ENCODE measurements at regions not wholly inside any gene's neighbourhood (a gene's known extent, or its start where the extent isn't known, plus 50 kb on each side); places are given as distances from the start of the nearest gene placed in this dataset.
"Not testable (repeated sequence)": the region's sequence is repeated elsewhere in the genome, so short reads cannot be mapped to it uniquely, and the experiment has no call there.

GRCh38 chr20:17891131-17891530 lies 77.5 kb downstream of the SNX5 start:
- not testable (repeated sequence) for DNase-seq

GRCh38 chr20:17890330-17890729 lies 78.3 kb downstream of the SNX5 start:
- DNase-seq, result no peak

DNA sequence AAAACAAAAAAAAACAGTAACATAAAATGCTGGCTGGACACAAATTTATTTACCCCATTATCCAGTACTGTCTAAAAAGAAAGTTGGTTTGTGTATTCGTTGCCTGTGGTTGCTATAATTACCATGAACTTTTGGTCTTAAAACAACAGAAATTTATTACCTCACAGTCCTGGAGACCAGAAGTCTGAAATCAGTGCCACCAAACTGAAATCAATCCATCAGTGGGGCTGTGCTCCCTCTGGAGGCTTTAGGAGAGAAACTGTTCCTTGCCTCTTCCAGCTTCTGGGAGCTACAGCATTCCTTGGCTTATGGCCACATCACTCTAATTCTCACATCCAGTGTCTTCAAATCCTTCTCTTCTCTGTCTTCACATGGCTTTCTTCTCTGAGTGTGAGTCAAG lies 79.4 kb downstream of the SNX5 start:
- DNase-seq, result no peak

GRCh38 chr20:17888044-17888443 lies 80.5 kb downstream of the SNX5 start:
- no peak for DNase-seq

DNA sequence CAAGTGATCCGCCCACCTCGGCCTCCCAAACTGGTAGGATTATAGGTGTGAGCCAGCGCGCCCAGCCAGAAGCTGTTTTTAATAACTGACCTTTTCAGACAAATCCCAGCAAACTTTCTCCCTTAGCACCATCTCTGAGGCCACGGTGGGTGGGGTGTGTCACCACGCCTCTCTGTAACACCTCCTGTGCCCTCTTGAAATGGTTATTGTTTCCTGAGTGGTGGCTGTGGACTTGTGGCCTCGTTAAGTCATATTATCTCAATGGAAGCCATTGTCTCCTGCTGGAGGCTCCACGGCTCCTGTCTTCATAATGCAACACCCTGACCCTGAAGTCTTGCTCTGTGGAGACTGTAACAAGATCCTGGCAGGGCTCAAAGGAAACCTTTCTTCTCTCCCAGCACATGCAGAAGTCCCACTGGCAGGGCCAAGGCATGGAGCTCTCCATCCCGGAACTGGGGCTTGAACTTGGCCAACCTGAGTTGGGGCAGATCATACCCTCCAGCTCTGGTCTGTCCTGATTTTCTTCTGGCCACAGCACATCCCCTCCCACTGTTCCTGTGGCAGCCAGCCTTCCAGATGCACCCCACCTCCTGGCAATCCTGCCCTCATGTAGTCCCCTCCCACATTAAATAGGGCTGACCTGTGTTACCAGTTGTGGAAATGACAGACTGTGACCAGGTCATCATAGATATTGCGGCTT lies 81.1 kb downstream of the SNX5 start:
- no peak for DNase-seq

DNA sequence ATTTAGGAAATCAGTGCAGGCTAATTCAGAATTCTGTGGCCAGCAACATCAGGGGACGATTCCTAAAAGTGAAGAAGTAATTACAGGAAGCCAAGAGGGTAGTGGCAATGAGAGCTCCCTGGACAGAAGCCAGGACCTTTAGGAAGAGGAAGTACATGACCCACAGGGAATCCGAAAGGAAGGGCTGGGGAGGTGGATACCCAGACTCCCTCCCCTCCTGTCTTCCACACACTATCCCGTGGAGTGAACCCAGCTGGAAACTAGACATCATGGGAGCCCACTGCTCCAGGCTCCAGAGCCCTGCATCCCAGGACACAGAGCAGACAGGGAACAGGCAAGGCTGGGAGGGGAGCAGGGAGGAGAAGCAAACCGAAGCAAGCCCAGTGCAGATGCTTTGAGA lies 83.0 kb downstream of the SNX5 start:
- no peak for DNase-seq

DNA sequence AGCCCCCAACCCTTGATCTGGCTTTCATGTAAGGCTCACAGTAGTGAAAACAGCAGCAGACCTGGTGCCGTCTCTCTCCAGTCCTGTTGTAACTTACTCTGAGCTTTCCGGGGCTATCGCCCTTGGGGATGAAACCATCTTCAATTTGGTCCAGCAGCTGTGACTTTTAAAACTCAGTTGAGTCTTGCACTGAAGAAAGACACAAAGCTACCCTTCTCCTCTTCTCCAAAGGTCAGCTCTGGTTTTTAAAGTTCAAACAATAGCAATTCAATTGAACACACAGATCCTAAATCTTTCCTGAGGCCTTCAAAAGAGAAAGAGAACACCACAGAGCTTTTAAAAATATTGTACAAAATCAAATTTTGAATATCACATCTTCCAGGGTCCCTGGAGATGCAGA lies 83.5 kb downstream of the SNX5 start:
- no peak for DNase-seq

DNA sequence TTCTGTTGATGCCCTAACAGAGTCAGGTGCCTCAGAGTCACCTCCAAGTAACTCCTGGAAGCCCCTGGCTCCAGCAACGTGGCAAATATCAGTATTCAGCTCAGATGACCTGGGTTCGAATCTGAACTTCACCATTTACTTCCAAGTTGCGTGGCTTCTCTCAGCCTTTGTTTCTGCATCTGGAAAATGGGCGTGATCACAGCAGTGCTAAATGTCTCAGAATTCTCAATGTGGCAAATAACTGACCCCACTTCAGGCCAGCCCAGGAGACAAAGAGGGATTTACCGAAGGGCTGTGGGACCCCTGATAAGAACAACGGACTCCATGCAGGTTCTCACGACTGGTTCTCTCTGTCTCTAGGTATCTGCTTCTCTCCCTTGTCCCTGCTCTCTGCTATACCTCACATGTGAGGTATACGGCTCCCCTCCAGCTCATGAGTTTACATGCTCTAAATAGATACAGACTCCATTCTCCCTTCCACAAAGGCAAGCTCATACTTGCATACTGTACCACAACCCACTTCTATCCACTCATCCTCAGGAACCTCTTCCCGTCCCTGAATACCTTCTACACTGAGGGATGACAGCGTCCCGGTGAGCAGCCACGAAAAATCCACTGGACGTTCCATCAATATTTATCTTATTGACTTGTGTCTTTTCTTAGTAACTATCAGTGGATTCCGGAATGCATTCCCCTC lies 84.1 kb downstream of the SNX5 start:
- no peak for DNase-seq

- DNase-seq, result no peak
Observed at GRCh38 chr20:17883592-17884306, 84.8 kb downstream of the SNX5 start.

DNA sequence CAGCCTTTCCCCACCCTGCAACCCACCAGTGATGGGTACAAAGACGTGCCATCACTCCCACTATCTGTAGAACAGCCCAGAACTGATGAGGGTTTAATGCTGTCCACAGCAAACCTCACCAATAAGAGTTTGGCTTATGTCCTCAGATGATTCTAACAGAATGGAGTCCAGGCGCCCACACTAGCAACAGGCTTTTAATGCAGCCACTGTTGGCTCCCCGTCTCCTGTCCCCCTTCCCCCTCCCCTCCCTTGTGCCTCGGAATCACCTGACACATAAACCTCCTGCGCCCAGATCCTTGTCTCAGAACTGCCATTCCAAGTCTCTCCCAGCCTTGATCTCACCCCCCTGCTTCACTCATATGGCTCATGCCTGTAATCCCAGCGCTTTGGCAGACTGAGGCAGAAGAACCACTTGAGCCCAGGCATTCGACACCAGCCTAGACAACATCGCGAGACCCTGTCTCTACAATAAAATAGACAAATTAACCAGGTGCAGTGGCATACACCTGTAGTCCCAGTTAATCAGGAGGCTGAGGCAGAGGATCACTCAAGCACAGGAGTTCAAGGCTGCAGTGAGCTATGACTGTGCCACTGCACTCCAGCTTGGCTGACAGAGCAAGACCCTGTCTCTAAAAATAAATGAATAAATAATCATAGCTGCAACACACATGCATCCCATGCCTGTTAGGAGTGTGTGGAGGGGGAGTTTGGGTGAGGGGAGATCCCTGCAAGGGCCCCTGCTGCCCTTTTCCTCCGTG lies 85.6 kb downstream of the SNX5 start:
- no peak for DNase-seq

GRCh38 chr20:17882065-17882833 lies 86.3 kb downstream of the SNX5 start:
- no peak for DNase-seq

GRCh38 chr20:17881741-17882064 lies 86.9 kb downstream of the SNX5 start:
- DNase-seq, result no peak

- no peak for DNase-seq
Observed at GRCh38 chr20:17878912-17879602, 89.5 kb downstream of the SNX5 start.

DNA sequence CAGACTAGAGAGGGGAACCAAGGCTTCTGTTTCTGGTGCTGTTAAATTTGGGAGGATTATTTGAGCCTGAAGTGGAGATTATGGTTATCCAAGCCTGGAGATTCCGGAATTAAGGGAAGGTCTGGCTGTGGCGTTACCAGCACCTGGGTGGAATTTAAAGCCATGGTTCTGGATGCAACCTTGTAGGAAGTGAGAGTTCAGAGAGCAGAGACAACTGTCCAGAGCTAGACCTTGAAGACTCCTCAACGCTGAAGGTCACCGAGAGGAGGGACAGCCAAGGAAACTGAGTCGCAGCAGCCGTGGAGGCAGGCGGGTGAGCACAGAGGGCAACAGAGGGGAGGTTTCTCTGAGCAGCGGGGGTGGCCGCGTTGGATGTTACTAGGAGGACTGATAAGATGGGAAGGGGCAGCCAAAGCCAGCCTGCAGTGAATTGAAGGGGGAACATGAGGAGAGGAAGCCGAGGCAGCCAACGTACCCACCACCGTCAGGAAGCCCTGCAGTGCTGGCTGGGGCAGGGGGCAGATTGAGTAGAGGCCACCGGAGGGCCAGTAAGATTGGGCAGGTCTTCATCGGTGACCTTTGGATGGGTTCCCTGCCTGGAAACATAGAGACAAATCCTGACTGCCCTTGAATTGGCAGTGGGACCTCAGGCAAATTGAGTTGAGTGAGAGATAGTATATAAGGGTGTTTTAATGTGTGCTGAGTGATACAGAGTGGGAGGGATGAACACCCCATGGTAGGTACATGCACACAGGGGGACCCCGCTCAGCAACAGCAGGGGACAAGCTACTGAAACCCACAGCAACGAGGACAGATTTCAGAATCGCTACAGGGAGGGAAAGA lies 90.3 kb downstream of the SNX5 start:
- DNase-seq, result no peak

GRCh38 chr20:17875981-17876385 lies 92.6 kb downstream of the SNX5 start:
- no peak for DNase-seq

DNA sequence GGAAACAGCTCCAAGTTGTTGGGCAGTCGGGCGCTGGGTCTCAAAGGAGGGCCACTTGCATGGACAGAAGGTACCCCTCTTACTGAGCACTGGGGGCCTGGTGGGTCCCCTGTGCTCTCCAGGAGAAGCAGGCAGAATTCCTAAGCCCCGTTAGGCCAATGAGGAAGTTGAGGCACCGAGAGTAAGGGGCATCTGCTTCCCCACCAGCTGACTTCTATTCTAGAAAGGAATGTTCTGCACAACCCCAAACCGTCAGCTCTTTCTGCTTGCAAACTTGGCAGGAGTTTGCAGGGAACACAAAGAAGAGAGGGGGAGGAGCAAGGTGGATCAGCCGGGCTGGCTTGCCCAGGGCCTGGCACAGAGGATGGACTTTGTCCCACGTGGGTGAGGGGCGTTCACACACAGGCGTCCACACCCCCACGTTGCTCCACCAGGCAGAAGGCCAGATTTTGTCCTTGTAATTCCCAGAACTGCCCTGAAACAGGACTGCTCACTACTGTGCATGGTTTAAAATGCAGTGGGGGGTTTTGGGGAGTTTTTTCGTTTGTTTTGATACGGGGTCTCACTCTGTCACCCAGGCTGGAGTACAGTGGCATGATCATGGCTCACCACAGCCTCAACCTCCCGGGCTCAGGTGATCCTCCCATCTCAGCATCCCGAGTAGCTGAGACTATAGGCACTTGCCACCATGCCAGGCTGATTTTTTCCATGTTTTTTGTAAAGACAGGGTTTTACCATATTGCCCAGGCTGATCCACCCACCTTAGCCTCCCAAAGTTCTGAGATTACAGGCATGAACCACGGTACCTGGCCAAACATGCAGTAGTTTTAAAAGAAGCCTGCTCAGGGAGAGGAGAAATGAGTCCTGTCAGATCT lies 93.3 kb downstream of the SNX5 start:
- no peak for DNase-seq

DNA sequence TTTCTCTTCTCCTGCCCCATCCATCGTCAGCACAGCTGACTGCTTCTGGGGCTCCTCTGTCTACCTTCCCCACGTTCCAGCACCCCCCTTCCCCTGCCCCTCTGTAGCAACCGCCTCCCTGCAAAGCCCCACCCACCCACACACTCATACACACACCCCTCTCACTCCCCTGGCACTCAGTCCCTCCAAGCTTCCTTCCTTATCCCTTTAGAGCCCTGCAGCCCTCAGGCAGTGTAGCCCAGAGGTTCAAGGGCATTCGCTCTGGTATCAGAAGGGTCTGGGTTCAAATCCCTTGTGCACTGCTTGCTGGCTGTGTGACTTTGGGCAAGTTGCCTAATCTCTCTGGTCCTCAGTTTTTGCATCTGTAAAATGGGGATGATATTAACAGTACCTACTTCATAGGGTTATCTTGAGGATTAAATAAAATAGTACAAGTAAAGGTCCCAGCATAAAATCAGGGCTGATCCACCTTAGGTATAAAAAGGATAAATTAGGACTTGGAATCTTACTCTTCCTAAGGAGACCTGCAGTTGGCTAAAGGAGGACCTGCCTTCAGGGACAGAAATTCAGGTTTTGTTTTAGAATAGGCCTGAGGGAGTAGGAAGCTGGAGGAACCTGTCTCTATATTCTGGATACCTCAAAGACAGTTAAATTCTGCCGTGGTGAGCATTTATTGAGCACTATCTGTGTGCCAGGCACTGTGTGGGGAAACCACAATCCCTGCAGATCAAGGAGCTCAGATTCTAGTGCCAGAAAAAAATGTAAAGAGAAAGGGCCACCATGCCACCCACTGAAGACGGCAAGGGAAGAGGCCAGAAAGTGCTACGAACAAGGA lies 94.1 kb downstream of the SNX5 start:
- DNase-seq, result no peak

DNA sequence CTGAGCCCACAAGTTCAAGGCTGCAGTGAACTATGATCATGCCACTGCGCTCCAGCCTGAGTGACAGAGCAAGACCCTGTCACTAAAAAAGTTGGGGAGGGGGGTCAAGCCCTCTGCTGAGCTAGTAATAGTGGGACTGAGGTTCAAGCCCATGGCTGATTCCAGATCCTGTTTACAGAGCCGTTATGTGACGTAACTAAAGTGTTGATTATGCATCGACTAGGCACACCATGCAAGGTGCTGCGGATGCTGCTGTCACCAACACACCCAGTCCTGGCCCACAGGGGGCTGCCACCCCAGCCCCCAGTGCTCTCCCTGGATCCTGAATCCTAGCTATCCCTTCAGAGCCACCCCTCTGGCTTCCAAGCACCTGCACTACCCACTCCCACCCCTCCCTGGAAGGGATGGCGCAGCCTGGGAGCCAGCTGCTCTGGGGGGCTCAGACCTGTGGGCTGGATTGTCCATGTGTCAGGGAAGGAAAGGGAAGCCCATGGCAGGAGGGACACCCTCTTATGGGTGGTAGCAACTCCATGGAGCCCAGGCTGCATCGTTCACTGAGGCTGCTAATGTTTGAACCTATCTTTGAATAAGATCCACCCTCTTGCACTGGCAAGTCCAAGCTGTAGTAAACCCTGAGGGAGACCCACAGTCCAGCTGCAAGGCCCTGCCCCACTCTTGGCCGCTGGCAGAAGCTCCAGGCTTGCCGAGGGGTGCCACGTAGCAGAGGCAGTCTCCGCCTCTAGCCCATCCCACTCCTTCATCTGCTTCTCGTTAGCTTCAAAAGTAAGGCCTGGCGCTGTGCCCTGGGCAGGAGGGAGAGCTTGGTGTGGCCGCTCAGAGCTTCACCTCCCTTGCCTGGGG lies 95.0 kb downstream of the SNX5 start:
- DNase-seq, result no peak
